SJCRH30 (cell line): ENCODE measurements at regions not wholly inside any gene's neighbourhood (a gene's known extent, or its start where the extent isn't known, plus 50 kb on each side); places are given as distances from the start of the nearest gene placed in this dataset.

Experiments
- DNase-seq, 2 experiments: peaks; one replicate each; pipeline ENCODE4 v3.0.0-alpha.2; 2015 to 2020
- H3K27ac ChIP-seq: fragments of 250-450 bp; sonication (Bioruptor Pico); 2 replicates; pipeline ENCODE4 v1.5.1; 2020; ENCODE audit warnings: mild to moderate bottlenecking, moderate library complexity
- H3K27me3 ChIP-seq: fragments of 250-450 bp; sonication (Bioruptor Pico); 2 replicates; pipeline ENCODE4 v1.5.1; 2020; ENCODE audit warnings: mild to moderate bottlenecking, moderate library complexity
- H3K36me3 ChIP-seq: fragments of 250-450 bp; sonication (Bioruptor Pico); 2 replicates; pipeline ENCODE4 v1.5.1; 2020; ENCODE audit warnings: mild to moderate bottlenecking, moderate library complexity
- H3K4me1 ChIP-seq: fragments of 250-450 bp; sonication (Bioruptor Pico); 2 replicates; pipeline ENCODE4 v1.5.1; 2020; ENCODE audit warnings: mild to moderate bottlenecking, moderate library complexity
- H3K4me3 ChIP-seq: fragments of 250-450 bp; sonication (Bioruptor Pico); 2 replicates; pipeline ENCODE4 v1.5.1; 2020; ENCODE audit warnings: mild to moderate bottlenecking, moderate library complexity
- H3K9me3 ChIP-seq: fragments of 250-450 bp; sonication (Bioruptor Pico); replicated peaks from 2 replicates; pipeline ENCODE4 v1.5.1; 2020; ENCODE audit warnings: mild to moderate bottlenecking, moderate library complexity

GRCh38 chr4:152165846-152166245 is 370.0 kb downstream of the FBXW7 start:
- DNase-seq: no peak
- Histone ChIP-seq H3K4me3 (no peak overlapping the region), H3K9me3 (no peaks in the 10 kb centered on the region), H3K27ac (no peak overlapping the region), H3K36me3 (no peaks in the 10 kb centered on the region), H3K27me3 (no peaks in the 10 kb centered on the region), H3K4me1 (no peaks in the 10 kb centered on the region)

DNA sequence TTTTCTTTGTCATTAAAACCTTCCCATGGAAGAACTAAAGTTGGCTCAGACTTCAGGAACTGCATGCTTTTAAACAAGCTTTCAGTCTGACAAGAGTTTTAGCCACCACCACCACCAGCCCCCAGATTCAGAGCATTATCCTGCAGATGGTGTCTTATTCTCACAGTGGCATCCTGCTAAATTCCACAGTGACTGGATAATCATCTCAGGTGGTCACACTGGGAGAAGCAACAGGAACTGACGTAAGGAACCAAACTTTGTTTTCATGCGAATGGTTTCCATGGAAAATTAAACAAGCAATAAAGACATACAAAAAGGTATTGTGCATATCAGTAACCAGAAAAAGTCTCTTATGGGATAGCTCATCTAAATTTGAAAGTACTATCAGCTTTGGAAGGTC is 370.7 kb downstream of the FBXW7 start:
- Histone ChIP-seq H3K9me3 (no peaks in the 10 kb centered on the region), H3K36me3 (no peaks in the 10 kb centered on the region), H3K27me3 (no peaks in the 10 kb centered on the region), H3K4me3 (no peak overlapping the region), H3K4me1 (no peaks in the 10 kb centered on the region), H3K27ac (no peak overlapping the region)
- no peak for DNase-seq

DNA sequence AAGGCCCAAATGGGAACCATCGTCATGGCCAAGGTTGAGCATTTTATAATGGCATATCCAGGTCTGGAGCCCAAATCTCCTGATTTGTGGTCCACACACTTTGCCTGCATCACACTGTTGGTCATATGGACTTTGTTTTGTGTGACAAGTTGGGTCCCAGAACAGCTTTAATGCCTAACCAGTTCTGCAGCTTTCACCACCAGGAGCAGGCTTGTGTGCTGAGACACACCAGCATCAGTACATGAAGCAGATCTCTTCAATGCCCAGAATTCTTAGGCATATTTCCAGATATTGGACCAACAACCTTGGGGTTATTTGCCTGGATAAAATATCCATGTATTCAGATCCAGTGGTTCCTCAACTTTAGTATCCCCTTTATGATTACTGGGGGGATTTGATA is 371.3 kb downstream of the FBXW7 start:
- no peaks in the 10 kb centered on the region for H3K36me3 ChIP-seq
- no peaks in the 10 kb centered on the region for H3K27me3 ChIP-seq
- DNase-seq: no peak

GRCh38 chr4:152162331-152162697 is 373.6 kb downstream of the FBXW7 start:
- Histone ChIP-seq H3K27me3 (no peaks in the 10 kb centered on the region), H3K4me3 (no peak overlapping the region), H3K36me3 (no peaks in the 10 kb centered on the region), H3K9me3 (no peaks in the 10 kb centered on the region), H3K27ac (no peak overlapping the region), H3K4me1 (no peaks in the 10 kb centered on the region)
- DNase-seq: no peak

More for the DNA sequence above, 371.3 kb downstream of the FBXW7 start:
- Histone ChIP-seq H3K4me1 (no peaks in the 10 kb centered on the region), H3K9me3 (no peaks in the 10 kb centered on the region), H3K4me3 (no peak overlapping the region), H3K27ac (no peak overlapping the region)

GRCh38 chr4:152161676-152162330 is 374.1 kb downstream of the FBXW7 start:
- Histone ChIP-seq H3K4me1 (no peaks in the 10 kb centered on the region), H3K36me3 (no peaks in the 10 kb centered on the region), H3K4me3 (no peak overlapping the region), H3K9me3 (no peaks in the 10 kb centered on the region), H3K27me3 (no peaks in the 10 kb centered on the region), H3K27ac (no peak overlapping the region)
- DNase-seq: no peak

DNA sequence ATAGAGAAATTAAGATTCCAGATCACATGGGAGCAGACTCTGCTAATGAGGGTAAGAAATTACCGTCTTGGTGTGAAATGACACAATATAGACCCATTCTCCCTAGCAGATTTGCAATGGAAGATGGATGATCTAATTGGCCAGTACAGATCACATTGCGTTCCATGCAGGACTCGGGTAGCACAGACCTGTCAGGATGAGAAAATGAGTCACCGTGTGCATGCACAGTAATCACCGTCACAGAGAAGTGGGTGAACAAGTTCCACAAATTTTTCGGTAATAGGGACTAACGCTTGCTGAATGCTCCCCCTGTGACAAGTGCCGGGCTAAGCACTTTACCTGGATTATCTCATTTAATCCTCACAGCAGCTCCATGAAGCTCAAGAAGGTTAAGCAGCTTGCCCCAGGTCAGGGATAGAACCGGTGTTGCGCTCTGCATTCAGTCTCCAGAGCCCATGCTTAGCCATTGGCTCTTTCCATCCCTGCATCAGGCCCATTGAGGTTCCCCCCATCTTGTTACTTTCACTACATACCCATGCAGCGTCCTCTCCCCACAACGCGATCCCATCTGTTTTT is 375.6 kb downstream of the FBXW7 start:
- no peaks in the 10 kb centered on the region for H3K4me1 ChIP-seq
- no peaks in the 10 kb centered on the region for H3K36me3 ChIP-seq
- no peaks in the 10 kb centered on the region for H3K27me3 ChIP-seq
- H3K4me3 ChIP-seq: no peak overlapping the region
- H3K9me3 ChIP-seq: no peaks in the 10 kb centered on the region
- no peak overlapping the region for H3K27ac ChIP-seq
- no peak for DNase-seq

DNA sequence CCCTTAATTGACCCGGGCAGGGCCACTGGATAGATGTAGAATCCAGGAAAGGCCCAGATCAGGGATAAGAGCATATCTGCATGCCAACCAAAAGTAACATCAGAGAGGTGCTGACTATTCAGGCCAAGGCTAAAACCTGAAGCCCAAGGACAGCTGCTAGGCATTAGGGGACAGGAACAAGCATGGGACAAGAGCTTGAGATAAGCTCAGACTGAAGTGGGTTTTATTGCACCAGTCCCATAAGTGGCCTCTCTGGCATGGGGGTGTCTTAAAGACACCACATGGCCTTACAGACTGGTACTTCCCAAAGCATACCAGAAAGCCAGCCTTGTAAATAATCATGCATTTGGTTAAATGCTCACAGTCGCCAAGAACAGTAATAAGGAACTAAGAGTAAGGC is 376.1 kb downstream of the FBXW7 start:
- no peak for DNase-seq
- no peaks in the 10 kb centered on the region for H3K4me1 ChIP-seq

GRCh38 chr4:152158225-152158624 is 377.7 kb downstream of the FBXW7 start:
- no peaks in the 10 kb centered on the region for H3K27me3 ChIP-seq
- no peaks in the 10 kb centered on the region for H3K9me3 ChIP-seq
- no peaks in the 10 kb centered on the region for H3K4me1 ChIP-seq
- H3K4me3 ChIP-seq: no peak overlapping the region
- H3K36me3 ChIP-seq: no peaks in the 10 kb centered on the region
- H3K27ac ChIP-seq: no peak overlapping the region
- DNase-seq: no peak

More for the DNA sequence above, 376.1 kb downstream of the FBXW7 start:
- Histone ChIP-seq H3K9me3 (no peaks in the 10 kb centered on the region), H3K36me3 (no peaks in the 10 kb centered on the region), H3K27me3 (no peaks in the 10 kb centered on the region), H3K27ac (no peak overlapping the region), H3K4me3 (no peak overlapping the region)

GRCh38 chr4:152157629-152158028 is 378.3 kb downstream of the FBXW7 start:
- Histone ChIP-seq H3K4me1 (no peaks in the 10 kb centered on the region), H3K9me3 (no peaks in the 10 kb centered on the region), H3K27ac (no peak overlapping the region), H3K4me3 (no peak overlapping the region), H3K36me3 (no peaks in the 10 kb centered on the region), H3K27me3 (no peaks in the 10 kb centered on the region)
- DNase-seq: no peak

GRCh38 chr4:152156442-152156841 is 379.4 kb downstream of the FBXW7 start:
- DNase-seq: no peak
- Histone ChIP-seq H3K36me3 (no peaks in the 10 kb centered on the region), H3K9me3 (no peaks in the 10 kb centered on the region), H3K4me3 (no peak overlapping the region), H3K27ac (no peak overlapping the region), H3K27me3 (no peaks in the 10 kb centered on the region), H3K4me1 (no peaks in the 10 kb centered on the region)

DNA sequence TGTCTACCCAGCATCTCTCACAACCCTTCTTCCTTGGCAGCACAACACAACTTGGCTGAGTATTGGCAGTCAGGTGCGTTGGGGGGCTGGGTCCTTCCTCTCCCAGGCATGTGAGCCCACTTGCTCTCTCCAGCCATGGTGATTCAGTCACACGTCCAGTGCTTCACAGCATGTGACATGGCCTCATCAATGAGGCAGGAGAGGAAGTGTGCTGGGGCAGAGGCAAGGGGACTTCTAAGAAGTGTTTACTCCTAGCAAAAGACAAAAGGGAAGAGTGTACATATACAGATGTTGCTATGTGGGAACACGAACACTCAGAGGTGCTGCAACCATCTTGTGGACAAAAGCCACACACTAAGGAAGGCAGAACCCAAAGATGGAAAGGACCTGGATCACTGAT is 380.8 kb downstream of the FBXW7 start:
- Histone ChIP-seq H3K4me3 (no peak overlapping the region), H3K27me3 (no peaks in the 10 kb centered on the region), H3K4me1 (no peaks in the 10 kb centered on the region), H3K9me3 (no peaks in the 10 kb centered on the region), H3K27ac (no peak overlapping the region), H3K36me3 (no peaks in the 10 kb centered on the region)
- DNase-seq: no peak

DNA sequence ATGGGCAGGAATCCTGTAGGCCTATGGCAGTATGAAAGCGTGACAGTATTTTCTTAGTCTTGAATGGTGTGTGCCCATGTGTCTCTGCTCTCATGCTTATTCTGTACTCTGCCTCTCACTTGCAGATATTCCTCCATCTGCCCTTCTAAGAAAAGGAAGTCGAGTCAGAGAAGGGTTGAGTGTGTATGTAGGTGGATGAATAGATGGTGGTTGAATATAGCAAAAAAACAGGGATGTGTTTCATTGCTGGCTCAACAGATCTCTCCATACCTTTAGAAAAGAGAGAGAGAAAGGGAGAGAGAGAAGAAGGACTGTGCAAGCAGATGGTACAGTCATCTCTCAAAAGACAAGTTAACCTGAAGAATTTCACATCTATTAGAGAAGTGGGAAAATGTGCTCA is 381.5 kb downstream of the FBXW7 start:
- H3K4me3 ChIP-seq: no peak overlapping the region
- no peaks in the 10 kb centered on the region for H3K9me3 ChIP-seq
- H3K36me3 ChIP-seq: no peaks in the 10 kb centered on the region
- H3K27me3 ChIP-seq: no peaks in the 10 kb centered on the region
- no peak overlapping the region for H3K27ac ChIP-seq
- H3K4me1 ChIP-seq: no peaks in the 10 kb centered on the region
- no peak for DNase-seq

GRCh38 chr4:152153476-152154270 is 382.2 kb downstream of the FBXW7 start:
- H3K4me1 ChIP-seq: no peaks in the 10 kb centered on the region
- no peak for DNase-seq
- H3K4me3 ChIP-seq: no peak overlapping the region
- no peaks in the 10 kb centered on the region for H3K36me3 ChIP-seq
- H3K27me3 ChIP-seq: no peaks in the 10 kb centered on the region
- no peaks in the 10 kb centered on the region for H3K9me3 ChIP-seq
- H3K27ac ChIP-seq: no peak overlapping the region

DNA sequence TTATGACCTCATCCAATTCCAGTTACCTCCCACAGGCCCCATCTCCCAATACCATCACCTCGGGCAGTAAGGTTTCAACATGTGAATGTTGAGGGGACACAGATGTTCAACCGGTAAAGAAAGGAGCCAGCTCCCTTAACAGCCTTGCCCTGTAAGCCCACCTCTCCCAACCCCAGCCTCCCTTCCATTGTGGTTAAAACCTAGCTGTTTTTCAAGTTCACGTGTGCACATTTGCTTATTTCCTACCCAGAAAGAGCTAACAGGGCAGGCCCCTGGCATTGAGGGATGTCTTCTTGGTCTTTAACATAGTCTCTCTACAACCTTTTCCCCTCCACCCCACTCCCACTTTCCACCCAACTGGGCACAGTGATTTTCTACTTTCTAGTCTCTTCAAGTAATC is 385.7 kb downstream of the FBXW7 start:
- H3K27me3 ChIP-seq: no peaks in the 10 kb centered on the region
- H3K9me3 ChIP-seq: no peaks in the 10 kb centered on the region
- no peak overlapping the region for H3K27ac ChIP-seq
- no peak overlapping the region for H3K4me3 ChIP-seq
- no peaks in the 10 kb centered on the region for H3K4me1 ChIP-seq
- no peak for DNase-seq
- H3K36me3 ChIP-seq: no peaks in the 10 kb centered on the region

- Histone ChIP-seq H3K27ac (no peak overlapping the region), H3K4me1 (no peaks in the 10 kb centered on the region), H3K4me3 (no peak overlapping the region), H3K9me3 (no peaks in the 10 kb centered on the region), H3K36me3 (no peaks in the 10 kb centered on the region), H3K27me3 (no peaks in the 10 kb centered on the region)
- DNase-seq: no peak
Observed at GRCh38 chr4:152149745-152150144, 386.1 kb downstream of the FBXW7 start.
